ENCODE measurements at regions not wholly inside any gene's neighbourhood (a gene's known extent, or its start where the extent isn't known, plus 50 kb on each side); places are given as distances from the start of the nearest gene placed in this dataset.

DNA sequence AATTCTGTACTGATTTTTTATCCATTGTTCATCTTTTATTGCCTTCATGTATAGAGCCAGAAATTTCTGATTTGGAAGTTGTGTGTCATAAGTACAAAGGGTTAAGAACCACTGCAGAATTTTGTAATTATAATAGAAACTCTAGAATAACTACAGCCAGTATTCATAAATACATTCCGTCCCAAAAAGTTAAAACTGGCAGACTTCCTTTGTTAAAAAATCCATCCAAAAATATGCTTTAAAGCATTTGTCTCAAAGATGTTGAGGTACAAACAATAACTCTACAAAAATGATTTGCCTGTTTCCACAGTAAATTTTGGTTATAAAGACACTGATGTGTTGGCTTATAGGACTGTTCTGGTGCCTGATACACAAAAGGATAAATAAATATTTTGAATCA, 436.6 kb downstream of the DTWD2 start:
- Histone ChIP-seq H3K4me2 (no peak overlapping the region), H3K27ac (no peak overlapping the region), H3F3A (ENCODE audit: insufficient read depth, low read depth) (no peaks in the 10 kb centered on the region), H3K9me3 (ENCODE audit: insufficient read depth, low read depth) (0 out of 2 replicates have a peak, but pooled peaks cover 3% of the 10 kb centered on the region), H3K27me3 (ENCODE audit: insufficient read depth, low read depth) (no peaks in the 10 kb centered on the region), H3K4me1 (replicated peaks; ENCODE audit: insufficient read depth) (no peaks in the 10 kb centered on the region), H3K79me2 (ENCODE audit: low read depth) (no peaks in the 10 kb centered on the region), H3K4me3 (no peak overlapping the region), H3K36me3 (ENCODE audit: low read depth) (no peaks in the 10 kb centered on the region), H4K20me1 (ENCODE audit: insufficient read depth) (no peaks in the 10 kb centered on the region), H2AFZ (no peak overlapping the region), H3K9me2 (ENCODE audit: insufficient read depth) (no peaks in the 10 kb centered on the region)
- no TSS peak for BruUV-seq (replicated peaks)
- POLR2A ChIA-PET (ENCODE audit: unreplicated experiment), result no interaction called here
- intact Hi-C loops (cut with micrococcal nuclease; ENCODE audit: unreplicated experiment), result no loop called here
- CTCF ChIA-PET, result no interaction called here
- no peak for DNase-seq
- TF ChIP-seq EZH2 (IDR thresholded peaks at IDR 0.05; ENCODE audit: low read depth), result no peak
- TF ChIP-seq, protein P1, sequence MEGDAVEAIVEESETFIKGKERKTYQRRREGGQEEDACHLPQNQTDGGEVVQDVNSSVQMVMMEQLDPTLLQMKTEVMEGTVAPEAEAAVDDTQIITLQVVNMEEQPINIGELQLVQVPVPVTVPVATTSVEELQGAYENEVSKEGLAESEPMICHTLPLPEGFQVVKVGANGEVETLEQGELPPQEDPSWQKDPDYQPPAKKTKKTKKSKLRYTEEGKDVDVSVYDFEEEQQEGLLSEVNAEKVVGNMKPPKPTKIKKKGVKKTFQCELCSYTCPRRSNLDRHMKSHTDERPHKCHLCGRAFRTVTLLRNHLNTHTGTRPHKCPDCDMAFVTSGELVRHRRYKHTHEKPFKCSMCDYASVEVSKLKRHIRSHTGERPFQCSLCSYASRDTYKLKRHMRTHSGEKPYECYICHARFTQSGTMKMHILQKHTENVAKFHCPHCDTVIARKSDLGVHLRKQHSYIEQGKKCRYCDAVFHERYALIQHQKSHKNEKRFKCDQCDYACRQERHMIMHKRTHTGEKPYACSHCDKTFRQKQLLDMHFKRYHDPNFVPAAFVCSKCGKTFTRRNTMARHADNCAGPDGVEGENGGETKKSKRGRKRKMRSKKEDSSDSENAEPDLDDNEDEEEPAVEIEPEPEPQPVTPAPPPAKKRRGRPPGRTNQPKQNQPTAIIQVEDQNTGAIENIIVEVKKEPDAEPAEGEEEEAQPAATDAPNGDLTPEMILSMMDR (conservative IDR thresholded peaks at IDR 0.05), result no peak

DNA sequence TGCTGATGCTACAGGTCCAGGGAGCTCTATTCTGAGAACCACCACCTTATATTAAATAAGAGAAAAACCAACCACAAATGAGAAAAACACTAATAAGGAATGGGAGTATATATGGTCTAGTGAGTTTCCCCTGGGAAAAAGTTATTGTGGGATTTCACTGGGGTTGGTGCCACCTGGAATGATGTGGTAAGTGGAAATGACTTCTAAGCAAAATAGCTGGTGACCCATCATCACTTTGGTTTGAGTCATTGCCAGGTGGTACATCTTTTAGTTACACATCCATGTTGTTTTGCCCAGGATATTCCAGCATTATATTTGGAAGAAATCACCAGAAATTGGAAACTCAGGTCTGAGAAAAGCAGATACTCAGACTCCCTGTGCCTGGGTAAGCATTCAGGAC, 437.3 kb downstream of the DTWD2 start:
- ChIA-PET CTCF (no interaction called here), POLR2A (ENCODE audit: unreplicated experiment) (no interaction called here)
- BruUV-seq (replicated peaks), result no TSS peak
- no peak for DNase-seq
- Histone ChIP-seq H3F3A (ENCODE audit: insufficient read depth, low read depth) (no peaks in the 10 kb centered on the region), H3K27ac (no peak overlapping the region), H3K4me1 (replicated peaks; ENCODE audit: insufficient read depth) (no peaks in the 10 kb centered on the region), H3K36me3 (ENCODE audit: low read depth) (no peaks in the 10 kb centered on the region), H3K4me2 (no peak overlapping the region), H3K79me2 (ENCODE audit: low read depth) (no peaks in the 10 kb centered on the region), H3K9me2 (ENCODE audit: insufficient read depth) (no peaks in the 10 kb centered on the region), H3K9me3 (ENCODE audit: insufficient read depth, low read depth) (0 out of 2 replicates have a peak, but pooled peaks cover 3% of the 10 kb centered on the region), H3K27me3 (ENCODE audit: insufficient read depth, low read depth) (no peaks in the 10 kb centered on the region), H3K4me3 (no peak overlapping the region), H2AFZ (no peak overlapping the region), H4K20me1 (ENCODE audit: insufficient read depth) (no peaks in the 10 kb centered on the region)
- TF ChIP-seq EZH2 (IDR thresholded peaks at IDR 0.05; ENCODE audit: low read depth), result no peak
- TF ChIP-seq, protein P1 (conservative IDR thresholded peaks at IDR 0.05), result no peak
- intact Hi-C loops (cut with micrococcal nuclease; ENCODE audit: unreplicated experiment), result no loop called here

DNA sequence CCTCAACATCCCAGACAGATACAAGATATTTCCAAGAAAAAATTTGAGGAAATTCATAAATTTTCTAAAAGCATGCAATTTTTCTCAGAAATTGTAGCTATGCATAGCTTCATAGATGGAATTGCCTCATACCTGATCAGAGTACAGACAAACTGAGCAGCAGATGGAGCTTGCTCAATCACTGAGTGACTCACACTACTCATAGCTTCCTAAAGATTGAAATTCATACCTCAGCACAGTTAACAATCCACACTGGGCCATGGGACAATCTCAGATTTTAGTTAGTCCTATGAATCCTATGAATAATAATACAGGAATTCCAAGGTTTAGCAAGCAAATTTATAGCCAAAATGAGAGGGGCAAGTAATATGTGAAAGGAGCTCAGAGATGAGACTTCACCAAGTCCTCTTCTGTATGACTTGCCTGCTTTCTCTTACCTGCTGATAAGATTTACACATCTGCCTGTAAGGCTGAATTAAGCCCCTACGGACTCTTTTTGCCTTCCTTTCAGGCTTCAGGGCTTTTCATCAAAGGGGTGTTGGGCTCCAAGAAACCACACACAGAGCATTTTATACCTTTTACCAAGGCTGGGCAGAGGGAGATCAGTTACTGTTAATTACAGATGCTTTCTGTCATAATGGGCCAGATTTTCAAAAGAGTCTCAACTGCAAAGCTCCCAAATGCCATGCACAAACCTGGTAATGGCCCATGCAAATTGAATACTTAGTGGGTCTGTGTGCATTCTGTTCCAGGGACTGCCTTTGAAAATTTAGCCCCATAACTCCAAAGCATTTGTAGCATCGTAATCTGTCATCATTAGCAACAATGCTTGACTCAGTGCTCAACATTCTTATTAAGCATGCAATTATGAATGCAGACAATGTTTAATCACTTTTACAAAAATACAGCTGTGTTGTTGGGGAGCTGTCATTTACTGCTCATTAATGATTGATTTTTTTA, 439.3 kb downstream of the DTWD2 start:
- Histone ChIP-seq H3K4me3 (no peak overlapping the region), H3K4me1 (replicated peaks; ENCODE audit: insufficient read depth) (no peaks in the 10 kb centered on the region), H3K79me2 (ENCODE audit: low read depth) (no peaks in the 10 kb centered on the region), H3F3A (ENCODE audit: insufficient read depth, low read depth) (no peaks in the 10 kb centered on the region), H4K20me1 (ENCODE audit: insufficient read depth) (no peaks in the 10 kb centered on the region), H3K9me3 (ENCODE audit: insufficient read depth, low read depth) (0 out of 2 replicates have a peak, but pooled peaks cover 3% of the 10 kb centered on the region), H3K36me3 (ENCODE audit: low read depth) (no peaks in the 10 kb centered on the region), H3K4me2 (no peak overlapping the region), H3K9me2 (ENCODE audit: insufficient read depth) (no peaks in the 10 kb centered on the region), H3K27me3 (ENCODE audit: insufficient read depth, low read depth) (no peaks in the 10 kb centered on the region), H2AFZ (no peak overlapping the region), H3K27ac (no peak overlapping the region)
- no peak for DNase-seq
- CTCF ChIA-PET, result no interaction called here
- POLR2A ChIA-PET (ENCODE audit: unreplicated experiment), result no interaction called here
- TF ChIP-seq, protein P1 (conservative IDR thresholded peaks at IDR 0.05), result no peak
- no peak for TF ChIP-seq EZH2 (IDR thresholded peaks at IDR 0.05; ENCODE audit: low read depth)
- intact Hi-C loops (cut with micrococcal nuclease; ENCODE audit: unreplicated experiment), result no loop called here
- no TSS peak for BruUV-seq (replicated peaks)
